GM21723 (cell line): ENCODE measurements at regions not wholly inside any gene's neighbourhood (a gene's known extent, or its start where the extent isn't known, plus 50 kb on each side); places are given as distances from the start of the nearest gene placed in this dataset.

ENCODE experiments used
- ATAC-seq: cut with Tn5 transposase; IDR thresholded peaks from one replicate; pipeline ENCODE4 v1.9.1; 2021; ENCODE audit warnings: mild to moderate bottlenecking, moderate library complexity; ENCODE audit not compliant: unreplicated experiment

GRCh38 chr10:10915215-10915614 is 102.5 kb upstream of the CELF2 start:
- no peak for ATAC-seq

GRCh38 chr10:10917031-10917430 is 100.6 kb upstream of the CELF2 start:
- ATAC-seq, result no peak

- ATAC-seq, result no peak
Observed at GRCh38 chr10:10919976-10920375, 97.7 kb upstream of the CELF2 start.

GRCh38 chr10:10921826-10922461 is 95.7 kb upstream of the CELF2 start:
- ATAC-seq, result no peak

GRCh38 chr10:10923029-10923651 is 94.5 kb upstream of the CELF2 start:
- no peak for ATAC-seq

- ATAC-seq, result no peak
Observed at GRCh38 chr10:10925667-10926066, 92.0 kb upstream of the CELF2 start.

- ATAC-seq, result no peak
Observed at GRCh38 chr10:10927608-10928007, 90.1 kb upstream of the CELF2 start.

GRCh38 chr10:10930979-10931743 is 86.5 kb upstream of the CELF2 start:
- no peak for ATAC-seq

- no peak for ATAC-seq
Observed at GRCh38 chr10:10935032-10935431, 82.6 kb upstream of the CELF2 start.

GRCh38 chr10:10938676-10939075 is 79.0 kb upstream of the CELF2 start:
- ATAC-seq, result no peak

- no peak for ATAC-seq
Observed at GRCh38 chr10:10941127-10941730, 76.4 kb upstream of the CELF2 start.

GRCh38 chr10:10942441-10942840 is 75.2 kb upstream of the CELF2 start:
- ATAC-seq, result no peak

GRCh38 chr10:10946081-10946480 is 71.6 kb upstream of the CELF2 start:
- ATAC-seq, result no peak

- no peak for ATAC-seq
Observed at GRCh38 chr10:10946801-10947200, 70.9 kb upstream of the CELF2 start.

GRCh38 chr10:10951675-10952074 is 66.0 kb upstream of the CELF2 start:
- no peak for ATAC-seq

- no peak for ATAC-seq
Observed at GRCh38 chr10:10952800-10953199, 64.9 kb upstream of the CELF2 start.

GRCh38 chr10:10956681-10957542 is 60.8 kb upstream of the CELF2 start:
- no peak for ATAC-seq

- no peak for ATAC-seq
Observed at GRCh38 chr10:10958041-10958440, 59.6 kb upstream of the CELF2 start.

GRCh38 chr10:10959666-10960065 is 58.0 kb upstream of the CELF2 start:
- ATAC-seq, result no peak

GRCh38 chr10:10960534-10960933 is 57.1 kb upstream of the CELF2 start:
- no peak for ATAC-seq

GRCh38 chr10:10961072-10961471 is 56.6 kb upstream of the CELF2 start:
- no peak for ATAC-seq
